Inferior parietal cortex (tissue), 1 donor: ENCODE measurements at regions not wholly inside any gene's neighbourhood (a gene's known extent, or its start where the extent isn't known, plus 50 kb on each side); places are given as distances from the start of the nearest gene placed in this dataset.
"Not testable (repeated sequence)": the region's sequence is repeated elsewhere in the genome, so short reads cannot be mapped to it uniquely, and the experiment has no call there.

Source experiments
- DNase-seq: peaks from one replicate; pipeline ENCODE4 v3.0.0-alpha.2; 2016; ENCODE audit errors: extremely low spot score

- not testable (repeated sequence) for DNase-seq
Observed at GRCh38 chr2:87075054-87075790, 53.6 kb upstream of the PLGLB1 start.

DNA sequence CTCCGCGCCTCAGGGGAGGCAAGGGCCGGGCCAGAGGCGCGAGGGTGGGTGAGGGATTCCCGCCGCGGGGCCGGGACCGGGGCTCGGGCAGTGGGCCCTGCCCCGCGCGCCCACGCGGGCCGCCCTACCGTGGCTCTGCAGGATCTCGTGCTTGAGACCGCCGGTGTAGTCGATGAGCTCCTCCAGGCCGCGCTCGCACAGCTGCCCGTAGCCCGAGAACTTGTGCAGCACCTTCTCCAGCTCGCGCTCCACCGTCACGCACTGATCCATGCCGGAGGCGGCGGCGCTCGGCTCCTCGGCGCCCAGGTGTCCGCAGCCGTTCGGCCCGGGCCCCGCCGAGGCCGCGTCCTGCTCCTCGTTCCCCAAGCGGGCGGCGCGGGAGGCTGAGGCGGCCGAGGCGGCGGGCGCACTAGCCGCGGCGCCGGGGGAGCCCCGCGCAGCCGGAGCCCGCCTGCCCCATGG, 54.2 kb upstream of the PLGLB1 start:
- DNase-seq: peak; percentile 4

- DNase-seq: peak; percentile 77
Observed at GRCh38 chr2:87076253-87077123, 54.8 kb upstream of the PLGLB1 start.

DNA sequence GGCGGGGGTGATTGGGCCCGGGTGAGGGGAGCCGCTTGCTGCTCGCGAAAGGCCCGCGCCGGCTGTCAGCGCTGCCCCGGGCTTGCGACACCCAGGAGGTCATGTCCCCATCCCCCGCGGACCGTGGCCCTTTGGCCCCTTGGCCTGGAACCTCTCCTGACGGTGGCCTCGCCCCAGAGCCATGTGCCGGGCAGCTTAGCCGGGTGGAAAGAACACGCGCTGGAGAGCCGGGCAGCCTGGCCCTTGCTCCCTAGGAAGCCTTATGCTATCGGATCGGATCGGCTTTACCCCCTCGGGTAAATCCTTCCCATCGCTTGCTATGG, 55.4 kb upstream of the PLGLB1 start:
- DNase-seq: not testable (repeated sequence)

- not testable (repeated sequence) for DNase-seq
Observed at GRCh38 chr2:87081727-87082126, 60.1 kb upstream of the PLGLB1 start.

DNA sequence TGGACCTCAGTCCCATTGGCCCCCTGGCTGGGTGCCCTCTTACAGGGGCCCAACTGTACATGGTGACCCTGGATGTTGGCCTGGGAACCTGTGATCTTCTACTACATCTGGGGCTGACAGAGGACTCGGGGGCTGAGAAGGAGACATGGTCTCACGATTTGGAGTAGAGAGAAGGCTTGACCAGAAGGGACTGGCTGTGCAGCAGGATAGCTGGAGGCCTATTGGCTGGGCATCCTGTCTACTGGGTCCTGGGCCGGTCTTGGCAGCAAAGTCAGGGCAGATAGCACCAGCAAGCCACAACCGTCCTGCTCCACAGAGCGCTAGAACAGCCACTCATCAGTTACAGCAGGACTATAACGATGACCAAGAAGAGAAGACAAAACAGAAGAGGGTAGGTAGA, 66.4 kb upstream of the PLGLB1 start:
- not testable (repeated sequence) for DNase-seq

GRCh38 chr2:87089401-87089800, 67.8 kb upstream of the PLGLB1 start:
- not testable (repeated sequence) for DNase-seq

GRCh38 chr2:87093252-87093651, 71.6 kb upstream of the PLGLB1 start:
- DNase-seq: not testable (repeated sequence)

- DNase-seq: not testable (repeated sequence)
Observed at GRCh38 chr2:87093937-87094529, 72.4 kb upstream of the PLGLB1 start.

DNA sequence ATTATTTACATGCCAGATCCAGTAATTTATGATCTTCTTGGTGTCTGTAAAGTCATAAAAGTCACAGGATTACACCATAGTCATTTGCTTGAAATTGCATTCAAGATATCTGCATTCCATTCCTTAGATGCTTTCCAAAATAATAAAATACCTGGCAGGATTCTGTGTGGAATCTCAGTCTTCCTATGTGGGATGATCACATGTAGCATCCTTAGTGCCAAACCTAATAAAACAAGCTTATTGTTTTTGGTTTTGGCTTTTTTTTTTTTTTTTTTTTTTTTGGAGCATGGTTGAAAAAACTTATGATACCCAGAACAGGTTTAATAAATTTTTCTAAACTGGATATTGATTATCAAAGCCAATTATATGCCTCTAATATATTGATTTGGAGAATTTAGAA, 74.2 kb upstream of the PLGLB1 start:
- DNase-seq: not testable (repeated sequence)

GRCh38 chr2:87128761-87129553, 107.3 kb upstream of the PLGLB1 start:
- DNase-seq: not testable (repeated sequence)

DNA sequence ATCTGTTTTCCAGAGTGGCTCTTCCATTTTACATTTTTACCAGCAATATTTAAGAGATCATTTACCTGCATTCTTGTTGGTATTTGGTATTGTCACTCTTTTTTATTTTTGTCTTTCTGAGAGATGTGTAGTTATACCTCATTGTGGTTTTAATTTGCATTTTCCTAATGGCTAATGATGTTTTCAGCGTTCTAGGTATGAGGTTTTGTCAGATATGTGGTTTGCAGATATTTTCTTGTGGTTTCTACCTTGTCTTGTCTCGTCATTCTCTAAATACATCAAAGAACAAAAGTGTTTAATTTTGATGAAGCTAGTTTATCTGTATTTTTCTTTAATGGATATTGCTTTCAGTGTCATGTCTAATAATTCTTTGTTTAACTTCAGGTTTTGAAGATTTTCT, 110.9 kb upstream of the PLGLB1 start:
- not testable (repeated sequence) for DNase-seq

- not testable (repeated sequence) for DNase-seq
Observed at GRCh38 chr2:87151835-87152493, 130.3 kb upstream of the PLGLB1 start.

- not testable (repeated sequence) for DNase-seq
Observed at GRCh38 chr2:87174454-87174853, 152.8 kb upstream of the PLGLB1 start.

DNA sequence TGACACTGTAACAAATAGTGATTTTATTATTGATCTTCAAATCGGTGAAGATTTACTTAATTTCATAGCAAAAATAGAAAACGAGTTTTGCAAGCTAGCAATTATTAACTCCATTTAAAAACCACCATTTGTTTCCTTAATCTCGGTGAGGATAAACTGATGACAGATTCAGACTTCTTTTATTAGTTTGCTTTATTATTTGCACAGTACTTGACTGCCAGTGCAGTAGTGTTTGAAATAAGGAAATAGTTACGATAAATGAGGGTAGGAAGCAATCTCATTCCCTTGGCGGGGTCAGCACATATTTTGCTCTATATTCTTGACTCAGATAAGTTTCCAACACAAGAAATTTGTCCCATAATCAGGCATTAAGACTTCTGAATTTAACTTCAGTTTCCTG, 161.7 kb upstream of the PLGLB1 start:
- not testable (repeated sequence) for DNase-seq

GRCh38 chr2:87184260-87184659, 162.6 kb upstream of the PLGLB1 start:
- DNase-seq: not testable (repeated sequence)

GRCh38 chr2:87189214-87189613, 167.6 kb upstream of the PLGLB1 start:
- DNase-seq: not testable (repeated sequence)

- not testable (repeated sequence) for DNase-seq
Observed at GRCh38 chr2:87193336-87193735, 171.7 kb upstream of the PLGLB1 start.

GRCh38 chr2:87194254-87194999, 172.8 kb upstream of the PLGLB1 start:
- not testable (repeated sequence) for DNase-seq

DNA sequence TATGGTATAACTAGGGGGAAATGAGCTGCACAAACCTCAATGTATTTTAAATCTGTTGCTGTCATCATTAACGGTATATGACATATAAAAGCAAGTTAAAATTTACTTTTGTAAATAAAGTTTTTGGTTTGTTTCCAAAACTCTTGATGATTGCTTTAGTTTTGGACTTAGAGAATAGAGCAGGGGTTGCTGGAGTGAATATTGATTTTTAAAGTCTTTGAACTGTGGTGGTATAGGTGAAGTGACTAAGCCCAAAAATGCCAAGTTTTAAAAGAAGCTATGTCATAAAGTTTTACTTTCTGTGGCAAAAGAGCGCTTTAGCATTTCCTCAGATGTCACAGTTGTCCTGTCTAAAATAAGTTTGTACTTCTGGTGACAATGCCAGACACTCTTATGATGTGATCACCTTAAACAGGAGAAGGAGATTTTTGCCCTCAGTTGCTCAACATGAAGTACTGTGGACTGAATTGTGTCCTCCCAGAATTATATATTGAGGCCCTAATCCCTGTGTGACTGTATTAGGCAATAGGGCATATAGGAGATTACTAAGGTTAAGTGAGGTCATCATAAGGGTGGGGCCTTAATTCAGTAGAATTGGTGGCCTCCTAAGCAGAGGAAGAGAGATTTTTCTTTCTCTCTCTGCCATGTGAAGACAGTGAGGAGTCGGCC, 175.2 kb upstream of the PLGLB1 start:
- not testable (repeated sequence) for DNase-seq
